ENCODE measurements at regions not wholly inside any gene's neighbourhood (a gene's known extent, or its start where the extent isn't known, plus 50 kb on each side); places are given as distances from the start of the nearest gene placed in this dataset.
A peak's percentile ranks its signal among the peaks of the same experiment; 100 is the strongest.

DNA sequence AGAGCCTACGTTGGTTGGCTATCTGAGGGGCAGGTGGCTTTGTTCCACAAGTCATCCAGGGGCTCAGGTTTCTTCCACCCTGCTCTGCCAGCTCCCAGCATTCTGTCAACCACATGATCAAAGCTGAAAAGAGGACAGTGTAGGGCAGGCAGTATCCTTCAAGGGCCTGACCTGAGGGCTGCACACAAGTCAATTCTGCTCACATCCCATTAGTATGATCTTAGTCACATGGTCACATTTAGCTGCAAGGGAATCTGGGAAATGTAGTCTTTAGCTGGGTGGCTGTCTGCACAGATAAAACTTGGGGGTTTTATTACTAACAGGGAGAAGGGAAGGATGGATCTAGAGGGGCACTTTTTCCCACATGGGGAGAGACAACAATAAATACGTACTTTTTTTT, 97.3 kb downstream of the SALL1 start:
- no peak for DNase-seq (ENCODE audit: extremely low read depth, insufficient read length)
- Histone ChIP-seq H3K36me3 (ENCODE audit: control insufficient read depth, insufficient read depth, low read length) (no peaks in the 10 kb centered on the region), H3K4me3 (replicated peaks; ENCODE audit: low read depth, low read length) (no peak overlapping the region), H3K27me3 (replicated peaks; ENCODE audit: control insufficient read depth, insufficient read depth, low read length) (peaks cover 2% of the 10 kb centered on the region)
- TF ChIP-seq, protein P1, sequence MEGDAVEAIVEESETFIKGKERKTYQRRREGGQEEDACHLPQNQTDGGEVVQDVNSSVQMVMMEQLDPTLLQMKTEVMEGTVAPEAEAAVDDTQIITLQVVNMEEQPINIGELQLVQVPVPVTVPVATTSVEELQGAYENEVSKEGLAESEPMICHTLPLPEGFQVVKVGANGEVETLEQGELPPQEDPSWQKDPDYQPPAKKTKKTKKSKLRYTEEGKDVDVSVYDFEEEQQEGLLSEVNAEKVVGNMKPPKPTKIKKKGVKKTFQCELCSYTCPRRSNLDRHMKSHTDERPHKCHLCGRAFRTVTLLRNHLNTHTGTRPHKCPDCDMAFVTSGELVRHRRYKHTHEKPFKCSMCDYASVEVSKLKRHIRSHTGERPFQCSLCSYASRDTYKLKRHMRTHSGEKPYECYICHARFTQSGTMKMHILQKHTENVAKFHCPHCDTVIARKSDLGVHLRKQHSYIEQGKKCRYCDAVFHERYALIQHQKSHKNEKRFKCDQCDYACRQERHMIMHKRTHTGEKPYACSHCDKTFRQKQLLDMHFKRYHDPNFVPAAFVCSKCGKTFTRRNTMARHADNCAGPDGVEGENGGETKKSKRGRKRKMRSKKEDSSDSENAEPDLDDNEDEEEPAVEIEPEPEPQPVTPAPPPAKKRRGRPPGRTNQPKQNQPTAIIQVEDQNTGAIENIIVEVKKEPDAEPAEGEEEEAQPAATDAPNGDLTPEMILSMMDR (IDR thresholded peaks at IDR 0.05; ENCODE audit: insufficient read depth, low read length, poor library complexity, severe bottlenecking): no peak

DNA sequence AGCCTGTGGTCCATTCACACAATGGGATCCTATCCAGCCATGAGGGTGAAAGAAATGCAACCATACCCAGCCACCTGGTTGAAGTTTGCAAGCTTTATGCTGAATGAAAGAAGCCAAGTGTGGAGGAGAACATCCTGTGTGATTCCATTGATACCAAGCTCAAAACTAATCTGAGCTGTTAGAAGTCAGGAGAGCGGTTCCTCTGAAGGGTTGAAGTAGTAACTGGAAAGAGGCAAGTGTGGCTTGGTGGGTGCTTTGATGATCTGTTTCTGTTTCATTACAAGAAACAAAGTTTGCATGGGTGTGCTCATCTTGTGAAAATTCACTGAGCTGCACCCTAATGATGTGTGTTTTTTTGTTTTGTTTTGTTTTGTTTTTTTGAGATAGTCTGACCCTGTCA, 99.4 kb downstream of the SALL1 start:
- no peak for DNase-seq (ENCODE audit: extremely low read depth, insufficient read length)
- TF ChIP-seq, protein P1 (IDR thresholded peaks at IDR 0.05; ENCODE audit: insufficient read depth, low read length, poor library complexity, severe bottlenecking): no peak

DNA sequence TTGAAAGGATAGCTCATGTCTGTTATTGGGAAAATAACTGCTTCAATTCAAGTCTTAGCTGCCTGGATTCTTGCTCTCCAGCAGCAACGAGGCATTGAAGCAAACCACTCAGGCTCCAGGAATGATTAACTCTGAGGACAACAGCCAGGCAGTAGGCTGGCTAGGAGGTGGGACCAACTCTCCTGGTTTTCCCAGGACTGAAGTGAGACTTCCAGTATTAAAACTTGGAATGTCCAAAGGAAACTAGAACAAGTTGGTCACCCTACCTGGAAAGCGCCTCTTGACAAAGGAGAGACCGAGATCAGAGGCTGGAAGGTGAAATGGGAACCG, 100.7 kb downstream of the SALL1 start:
- no peak overlapping the region for H3K4me3 ChIP-seq (replicated peaks; ENCODE audit: low read depth, low read length)
- no peaks in the 10 kb centered on the region for H3K36me3 ChIP-seq (ENCODE audit: control insufficient read depth, insufficient read depth, low read length)
- H3K27me3 ChIP-seq (replicated peaks; ENCODE audit: control insufficient read depth, insufficient read depth, low read length): no peaks in the 10 kb centered on the region; the same call in 1 of the 2 replicates
- no peak for DNase-seq (ENCODE audit: extremely low read depth, insufficient read length)
- TF ChIP-seq, protein P1 (IDR thresholded peaks at IDR 0.05; ENCODE audit: insufficient read depth, low read length, poor library complexity, severe bottlenecking): no peak

More for the DNA sequence above, 99.4 kb downstream of the SALL1 start:
- Histone ChIP-seq H3K4me3 (replicated peaks; ENCODE audit: low read depth, low read length) (no peak overlapping the region), H3K27me3 (replicated peaks; ENCODE audit: control insufficient read depth, insufficient read depth, low read length) (peaks cover 2% of the 10 kb centered on the region; the same call in 1 of the 2 replicates), H3K36me3 (ENCODE audit: control insufficient read depth, insufficient read depth, low read length) (no peaks in the 10 kb centered on the region)

DNA sequence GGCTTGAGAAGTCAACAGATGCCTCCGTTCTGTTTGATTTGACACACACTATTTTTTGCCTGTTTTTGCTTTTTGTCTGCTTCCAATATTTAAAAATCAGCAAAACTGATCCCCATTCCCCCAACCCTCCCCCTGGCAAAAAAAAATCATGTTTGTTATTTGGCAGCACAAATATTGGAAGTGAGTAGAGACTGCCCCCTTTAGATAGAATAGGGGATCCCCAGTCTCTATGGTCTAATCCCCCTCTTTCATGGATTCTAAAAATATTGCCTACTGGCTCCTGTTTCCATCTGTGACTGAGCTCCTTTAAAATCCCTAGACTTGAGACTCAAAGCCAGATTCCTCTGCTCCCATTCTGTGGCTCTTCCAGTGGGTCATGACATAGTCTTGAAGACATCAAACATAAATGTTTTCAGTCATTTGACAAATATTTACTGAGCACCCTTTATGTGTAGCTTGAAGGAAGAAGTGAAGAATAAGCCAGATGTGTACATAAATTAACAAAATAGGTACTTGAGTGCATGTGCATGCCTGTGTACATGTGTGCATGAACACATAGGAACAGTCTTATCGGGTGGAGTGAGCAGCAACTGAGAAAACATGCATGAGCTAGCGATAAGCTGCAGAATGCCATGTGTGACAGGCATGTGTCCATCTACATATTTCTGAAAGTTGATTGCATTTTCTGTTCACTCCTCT, 101.2 kb downstream of the SALL1 start:
- Histone ChIP-seq H3K27me3 (replicated peaks; ENCODE audit: control insufficient read depth, insufficient read depth, low read length) (no peaks in the 10 kb centered on the region; the same call in 1 of the 2 replicates), H3K4me3 (replicated peaks; ENCODE audit: low read depth, low read length) (no peak overlapping the region), H3K36me3 (ENCODE audit: control insufficient read depth, insufficient read depth, low read length) (no peaks in the 10 kb centered on the region)
- DNase-seq (ENCODE audit: extremely low read depth, insufficient read length): no peak
- TF ChIP-seq, protein P1 (IDR thresholded peaks at IDR 0.05; ENCODE audit: insufficient read depth, low read length, poor library complexity, severe bottlenecking): peak; percentile 14

DNA sequence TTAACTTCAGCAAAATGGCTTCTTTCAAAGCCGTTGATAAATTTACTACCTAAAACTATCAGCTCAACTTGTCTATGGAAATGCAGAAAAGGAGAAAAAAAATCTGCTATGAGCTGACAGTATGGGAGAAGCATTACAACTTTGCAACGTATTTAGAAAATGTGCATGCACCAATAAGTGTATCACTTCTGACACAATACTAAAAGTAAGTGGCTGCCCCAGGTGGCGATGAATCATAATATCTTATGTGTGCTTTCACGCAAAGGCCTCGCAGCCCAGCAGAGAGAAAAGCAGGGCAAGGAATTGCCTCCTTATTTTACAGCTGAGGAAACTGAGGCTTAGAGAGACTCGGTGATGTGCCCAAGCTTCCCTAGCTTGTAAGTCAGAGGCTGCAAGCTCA, 101.8 kb downstream of the SALL1 start:
- DNase-seq (ENCODE audit: extremely low read depth, insufficient read length): no peak
- H3K36me3 ChIP-seq (ENCODE audit: control insufficient read depth, insufficient read depth, low read length): no peaks in the 10 kb centered on the region
- TF ChIP-seq, protein P1 (IDR thresholded peaks at IDR 0.05; ENCODE audit: insufficient read depth, low read length, poor library complexity, severe bottlenecking): no peak
- no peak overlapping the region for H3K4me3 ChIP-seq (replicated peaks; ENCODE audit: low read depth, low read length)
- no peaks in the 10 kb centered on the region; the same call in 1 of the 2 replicates for H3K27me3 ChIP-seq (replicated peaks; ENCODE audit: control insufficient read depth, insufficient read depth, low read length)

DNA sequence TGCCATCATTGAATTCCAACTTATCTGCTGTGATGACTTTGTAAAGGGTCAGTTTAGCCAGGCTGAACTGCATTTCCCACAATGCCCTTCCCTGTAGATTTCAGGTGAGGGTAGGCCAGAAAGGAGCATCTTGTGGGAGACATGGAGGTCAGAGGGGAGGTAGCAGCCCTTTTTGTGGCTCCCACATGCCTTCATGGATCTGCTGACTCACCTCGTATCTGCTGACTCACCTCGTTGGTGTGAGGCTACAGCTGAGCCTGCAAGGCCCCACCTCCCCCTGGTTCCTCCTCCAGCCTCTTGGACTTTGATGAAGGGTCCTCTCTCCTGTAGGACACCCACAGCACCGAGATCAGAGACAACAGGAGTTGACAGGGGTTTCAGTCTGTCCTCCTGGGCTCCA, 102.5 kb downstream of the SALL1 start:
- no peaks in the 10 kb centered on the region; the same call in 1 of the 2 replicates for H3K27me3 ChIP-seq (replicated peaks; ENCODE audit: control insufficient read depth, insufficient read depth, low read length)
- TF ChIP-seq, protein P1 (IDR thresholded peaks at IDR 0.05; ENCODE audit: insufficient read depth, low read length, poor library complexity, severe bottlenecking): no peak
- DNase-seq (ENCODE audit: extremely low read depth, insufficient read length): no peak
- no peak overlapping the region for H3K4me3 ChIP-seq (replicated peaks; ENCODE audit: low read depth, low read length)
- H3K36me3 ChIP-seq (ENCODE audit: control insufficient read depth, insufficient read depth, low read length): no peaks in the 10 kb centered on the region

Data from GM06990 (cell line).